OCI-LY3 (cell line): ENCODE measurements at regions not wholly inside any gene's neighbourhood (a gene's known extent, or its start where the extent isn't known, plus 50 kb on each side); places are given as distances from the start of the nearest gene placed in this dataset.

Experiments used
- EZH2phosphoT487 ChIP-seq: fragments of 200-600 bp; shearing (Covaris generic); IDR thresholded peaks from 2 replicates; pipeline ENCODE4 v1.6.1; 2018; ENCODE audit warnings: antibody characterized with exemption, mixed run types, low read depth
- TF ChIP-seq, protein P1 (sequence below): fragments of 200-600, 300-600 bp; sonication (generic); IDR thresholded peaks from 2 replicates; pipeline ENCODE4 v1.5.1; 2014; ENCODE audit warnings: antibody characterized with exemption, low read length, low read depth

DNA sequence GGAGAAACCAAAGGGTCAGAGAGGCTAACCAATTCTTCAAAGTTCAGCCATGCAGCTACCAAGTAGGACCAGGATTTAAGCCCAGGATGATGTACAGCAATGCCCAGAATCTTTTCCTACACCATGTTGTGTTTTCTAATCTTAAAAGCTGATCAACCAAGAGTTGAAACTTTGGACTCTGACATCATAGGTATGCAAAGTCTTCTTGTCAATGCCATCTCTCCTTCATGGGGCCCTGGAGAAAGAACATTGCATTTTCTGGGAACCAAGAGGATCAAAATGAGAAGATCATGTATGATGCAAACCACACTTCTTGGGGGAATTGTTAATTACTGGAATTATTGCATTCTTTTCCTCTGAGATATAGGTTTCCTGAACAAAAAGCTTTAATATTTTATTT, 54.4 kb upstream of the XPA start:
- TF ChIP-seq, protein P1, sequence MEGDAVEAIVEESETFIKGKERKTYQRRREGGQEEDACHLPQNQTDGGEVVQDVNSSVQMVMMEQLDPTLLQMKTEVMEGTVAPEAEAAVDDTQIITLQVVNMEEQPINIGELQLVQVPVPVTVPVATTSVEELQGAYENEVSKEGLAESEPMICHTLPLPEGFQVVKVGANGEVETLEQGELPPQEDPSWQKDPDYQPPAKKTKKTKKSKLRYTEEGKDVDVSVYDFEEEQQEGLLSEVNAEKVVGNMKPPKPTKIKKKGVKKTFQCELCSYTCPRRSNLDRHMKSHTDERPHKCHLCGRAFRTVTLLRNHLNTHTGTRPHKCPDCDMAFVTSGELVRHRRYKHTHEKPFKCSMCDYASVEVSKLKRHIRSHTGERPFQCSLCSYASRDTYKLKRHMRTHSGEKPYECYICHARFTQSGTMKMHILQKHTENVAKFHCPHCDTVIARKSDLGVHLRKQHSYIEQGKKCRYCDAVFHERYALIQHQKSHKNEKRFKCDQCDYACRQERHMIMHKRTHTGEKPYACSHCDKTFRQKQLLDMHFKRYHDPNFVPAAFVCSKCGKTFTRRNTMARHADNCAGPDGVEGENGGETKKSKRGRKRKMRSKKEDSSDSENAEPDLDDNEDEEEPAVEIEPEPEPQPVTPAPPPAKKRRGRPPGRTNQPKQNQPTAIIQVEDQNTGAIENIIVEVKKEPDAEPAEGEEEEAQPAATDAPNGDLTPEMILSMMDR = no peak
- TF ChIP-seq EZH2phosphoT487 = no peak
